GM10266 (cell line): ENCODE measurements at regions not wholly inside any gene's neighbourhood (a gene's known extent, or its start where the extent isn't known, plus 50 kb on each side); places are given as distances from the start of the nearest gene placed in this dataset.

ENCODE experiments used
- DNase-seq: peaks from one replicate; pipeline ENCODE4 v3.0.0; 2012; ENCODE audit errors: extremely low spot score
- CTCF ChIP-seq: IDR thresholded peaks from 2 replicates; pipeline ENCODE4 v1.5.1; 2012; ENCODE audit warnings: mild to moderate bottlenecking, low read depth; ENCODE audit not compliant: control insufficient read depth, insufficient read depth; ENCODE audit errors: missing control alignments

- no peak for TF ChIP-seq CTCF
- DNase-seq = no peak
Observed at GRCh38 chr13:103373916-103374315, 307.7 kb upstream of the SLC10A2 start.

DNA sequence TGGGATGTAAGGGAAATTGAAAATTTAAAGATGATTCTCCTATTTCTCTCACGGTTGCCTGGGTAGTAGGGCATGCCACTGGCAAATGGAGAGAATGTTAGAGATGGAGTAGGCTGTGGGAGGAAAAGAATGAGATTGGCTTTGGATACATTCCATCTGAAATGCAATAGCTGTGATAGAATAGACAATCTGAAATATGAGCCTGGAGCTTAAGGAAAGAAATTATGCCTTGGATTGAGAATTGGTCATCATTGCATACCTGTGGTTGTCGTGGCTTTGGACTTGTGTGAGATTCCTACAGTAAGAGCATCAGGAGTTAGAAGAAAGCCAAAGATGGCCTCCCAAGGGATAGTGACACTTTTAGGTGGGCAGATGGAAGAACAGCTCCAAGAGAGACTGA lies 305.1 kb upstream of the SLC10A2 start:
- no peak for TF ChIP-seq CTCF

DNA sequence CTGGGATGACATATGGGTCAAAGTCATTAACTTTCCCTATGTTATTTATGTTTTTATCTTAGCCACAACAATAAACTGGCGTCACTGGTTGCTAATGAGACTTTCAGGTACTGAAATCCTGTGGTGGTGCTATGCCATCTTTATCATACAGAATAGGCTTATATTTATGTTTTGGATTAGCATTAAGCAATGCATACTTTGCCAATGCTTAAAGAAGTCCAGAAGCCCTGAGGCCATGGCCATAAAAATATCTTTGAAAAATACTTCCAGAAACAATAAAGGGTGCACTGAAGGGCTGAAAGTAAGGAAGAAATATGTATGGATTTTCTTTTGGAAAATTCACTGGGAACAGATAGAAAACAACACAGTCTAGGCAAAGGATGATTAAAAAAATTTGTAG lies 304.6 kb upstream of the SLC10A2 start:
- no peak for TF ChIP-seq CTCF
- no peak for DNase-seq

More for the DNA sequence above, 305.1 kb upstream of the SLC10A2 start:
- DNase-seq = no peak

DNA sequence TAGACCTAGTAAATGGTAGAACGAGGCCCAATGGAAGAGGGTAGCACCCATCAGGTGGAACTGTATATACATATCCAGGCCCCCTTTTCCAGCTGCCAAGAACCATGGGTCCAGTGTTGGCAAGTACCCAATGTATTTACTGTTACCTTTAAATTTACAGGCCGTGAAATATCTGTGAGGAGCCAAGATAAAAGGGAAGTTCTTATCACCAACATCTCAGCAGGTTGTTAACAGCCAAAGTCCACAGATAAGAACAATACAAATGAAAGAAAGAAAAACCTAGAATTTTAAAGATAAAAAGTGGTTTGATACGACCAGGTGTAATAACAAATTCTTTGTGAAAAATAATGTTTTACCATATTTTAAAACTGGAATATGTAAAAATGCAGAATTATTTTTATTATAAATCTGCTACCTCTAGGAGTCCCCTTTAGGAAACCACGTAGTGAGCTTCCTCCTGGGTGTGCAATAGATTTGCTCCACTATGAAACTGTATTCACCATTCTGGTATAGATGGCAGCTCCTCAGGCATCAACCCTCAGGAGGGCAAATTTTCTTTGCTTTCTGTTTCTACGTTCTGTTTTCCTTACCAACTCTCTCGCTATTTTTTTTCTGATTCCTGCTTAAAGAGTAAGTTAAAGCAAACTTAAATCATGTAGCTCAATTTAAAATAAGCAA lies 292.2 kb upstream of the SLC10A2 start:
- no peak for TF ChIP-seq CTCF

GRCh38 chr13:103356226-103356864 lies 290.1 kb upstream of the SLC10A2 start:
- DNase-seq = no peak
- TF ChIP-seq CTCF = no peak

More for the DNA sequence above, 292.2 kb upstream of the SLC10A2 start:
- no peak for DNase-seq

GRCh38 chr13:103354171-103354570 lies 288.0 kb upstream of the SLC10A2 start:
- DNase-seq = no peak
- no peak for TF ChIP-seq CTCF
